NCI-H2171 (cell line): ENCODE measurements at regions not wholly inside any gene's neighbourhood (a gene's known extent, or its start where the extent isn't known, plus 50 kb on each side); places are given as distances from the start of the nearest gene placed in this dataset.
"Not testable (repeated sequence)": the region's sequence is repeated elsewhere in the genome, so short reads cannot be mapped to it uniquely, and the experiment has no call there.

ENCODE experiments used
- DNase-seq: peaks from one replicate; lab custom pipeline; 2025; lab: John Stamatoyannopoulos, UW

GRCh38 chr14:55897031-55897430 lies 221.2 kb upstream of the PELI2 start:
- DNase-seq, result no peak

GRCh38 chr14:55898938-55899337 lies 219.3 kb upstream of the PELI2 start:
- no peak for DNase-seq

GRCh38 chr14:55899531-55899930 lies 218.7 kb upstream of the PELI2 start:
- DNase-seq, result no peak

GRCh38 chr14:55900749-55901148 lies 217.5 kb upstream of the PELI2 start:
- no peak for DNase-seq

GRCh38 chr14:55901291-55901690 lies 216.9 kb upstream of the PELI2 start:
- no peak for DNase-seq

GRCh38 chr14:55902241-55902640 lies 216.0 kb upstream of the PELI2 start:
- no peak for DNase-seq

- DNase-seq, result no peak
Observed at GRCh38 chr14:55904086-55904485, 214.1 kb upstream of the PELI2 start.

GRCh38 chr14:55908106-55908505 lies 210.1 kb upstream of the PELI2 start:
- no peak for DNase-seq

- no peak for DNase-seq
Observed at GRCh38 chr14:55909879-55910278, 208.3 kb upstream of the PELI2 start.

GRCh38 chr14:55910601-55911243 lies 207.5 kb upstream of the PELI2 start:
- no peak for DNase-seq

- DNase-seq, result no peak
Observed at GRCh38 chr14:55911776-55912175, 206.4 kb upstream of the PELI2 start.

- no peak for DNase-seq
Observed at GRCh38 chr14:55912344-55912743, 205.9 kb upstream of the PELI2 start.

- DNase-seq, result no peak
Observed at GRCh38 chr14:55913324-55914025, 204.7 kb upstream of the PELI2 start.

- no peak for DNase-seq
Observed at GRCh38 chr14:55914771-55915170, 203.4 kb upstream of the PELI2 start.

GRCh38 chr14:55915456-55915855 lies 202.8 kb upstream of the PELI2 start:
- no peak for DNase-seq

GRCh38 chr14:55919800-55920199 lies 198.4 kb upstream of the PELI2 start:
- not testable (repeated sequence) for DNase-seq

- no peak for DNase-seq
Observed at GRCh38 chr14:55921511-55921910, 196.7 kb upstream of the PELI2 start.

GRCh38 chr14:55926007-55926406 lies 192.2 kb upstream of the PELI2 start:
- no peak for DNase-seq

GRCh38 chr14:55927028-55927427 lies 191.2 kb upstream of the PELI2 start:
- DNase-seq, result no peak

- no peak for DNase-seq
Observed at GRCh38 chr14:55928276-55928675, 189.9 kb upstream of the PELI2 start.

GRCh38 chr14:55929136-55929535 lies 189.1 kb upstream of the PELI2 start:
- no peak for DNase-seq

GRCh38 chr14:55930016-55930784 lies 188.0 kb upstream of the PELI2 start:
- no peak for DNase-seq

- no peak for DNase-seq
Observed at GRCh38 chr14:55936691-55937090, 181.5 kb upstream of the PELI2 start.
